Esophagus squamous epithelium (tissue), 4 donors: ENCODE measurements at regions not wholly inside any gene's neighbourhood (a gene's known extent, or its start where the extent isn't known, plus 50 kb on each side); places are given as distances from the start of the nearest gene placed in this dataset.

Source experiments
- POLR2A ChIP-seq, 4 donors: fragments of 450-650 bp; IDR thresholded peaks; one replicate each; pipeline ENCODE4 v1.6.1; 2017; ENCODE audit warnings: antibody characterized with exemption in 4 of 4, mild to moderate bottlenecking in 4 of 4, moderate library complexity in 3 of 4
- TF ChIP-seq, protein P1 (sequence below), 6 experiments: fragments of 450-650 bp in 4 of 6; fragments of 200-600 bp in 2 of 6; sonication (generic) in 2 of 6; IDR thresholded peaks; one replicate each; pipeline ENCODE4 v1.5.1; 2016 to 2019; ENCODE audit warnings: antibody characterized with exemption in 6 of 6, mild to moderate bottlenecking in 4 of 6, moderate library complexity in 4 of 6

DNA sequence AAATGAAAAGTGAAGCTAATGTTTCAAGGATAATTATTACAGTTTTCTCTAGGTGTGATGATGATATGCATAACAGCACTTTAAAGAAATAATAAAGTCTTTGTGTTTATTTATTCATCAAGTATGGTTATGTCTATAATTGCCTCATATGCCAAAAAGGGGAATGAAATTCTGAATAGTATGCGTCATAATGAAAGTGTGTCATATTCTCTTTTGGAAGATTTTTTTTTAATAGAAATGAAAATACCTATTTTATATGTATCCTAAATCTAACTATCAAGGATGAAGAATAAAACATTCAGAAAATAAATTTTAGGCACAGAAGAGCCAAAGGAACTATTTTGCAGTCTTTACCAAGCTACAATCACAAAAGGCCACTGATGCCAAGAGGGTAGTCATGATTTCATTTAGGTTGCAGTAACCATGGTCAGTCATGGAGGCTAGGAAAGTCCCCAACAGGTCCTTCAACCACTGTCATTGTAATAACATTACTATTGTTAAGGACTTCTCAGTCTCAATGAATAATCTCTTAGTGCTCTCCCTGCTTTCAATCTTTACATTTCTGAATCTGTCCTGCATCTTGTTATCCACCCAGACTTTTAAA lies 712.5 kb downstream of the DCDC2C start:
- TF ChIP-seq, protein P1, sequence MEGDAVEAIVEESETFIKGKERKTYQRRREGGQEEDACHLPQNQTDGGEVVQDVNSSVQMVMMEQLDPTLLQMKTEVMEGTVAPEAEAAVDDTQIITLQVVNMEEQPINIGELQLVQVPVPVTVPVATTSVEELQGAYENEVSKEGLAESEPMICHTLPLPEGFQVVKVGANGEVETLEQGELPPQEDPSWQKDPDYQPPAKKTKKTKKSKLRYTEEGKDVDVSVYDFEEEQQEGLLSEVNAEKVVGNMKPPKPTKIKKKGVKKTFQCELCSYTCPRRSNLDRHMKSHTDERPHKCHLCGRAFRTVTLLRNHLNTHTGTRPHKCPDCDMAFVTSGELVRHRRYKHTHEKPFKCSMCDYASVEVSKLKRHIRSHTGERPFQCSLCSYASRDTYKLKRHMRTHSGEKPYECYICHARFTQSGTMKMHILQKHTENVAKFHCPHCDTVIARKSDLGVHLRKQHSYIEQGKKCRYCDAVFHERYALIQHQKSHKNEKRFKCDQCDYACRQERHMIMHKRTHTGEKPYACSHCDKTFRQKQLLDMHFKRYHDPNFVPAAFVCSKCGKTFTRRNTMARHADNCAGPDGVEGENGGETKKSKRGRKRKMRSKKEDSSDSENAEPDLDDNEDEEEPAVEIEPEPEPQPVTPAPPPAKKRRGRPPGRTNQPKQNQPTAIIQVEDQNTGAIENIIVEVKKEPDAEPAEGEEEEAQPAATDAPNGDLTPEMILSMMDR (IDR thresholded peaks at IDR 0.05) = no peak
- TF ChIP-seq POLR2A (IDR thresholded peaks at IDR 0.05) = no peak
